Caco-2 (cell line): ENCODE measurements at regions not wholly inside any gene's neighbourhood (a gene's known extent, or its start where the extent isn't known, plus 50 kb on each side); places are given as distances from the start of the nearest gene placed in this dataset.

Source experiments
- BruUV-seq: library from RNA; stranded (reverse); fragments of 400-500 nt; replicated peaks from 2 replicates; lab custom pipeline; 2021; lab: Mats Ljungman, UMichigan
- CTCF ChIA-PET: fragments of 300-600 bp; sonication (Branson Sonifier 250); formaldehyde crosslinking; loops from one replicate; lab custom pipeline; 2022; ENCODE audit warnings: antibody characterized with exemption; lab: Charles Lee
- POLR2A ChIA-PET: fragments of 300-600 bp; sonication (Branson Sonifier 250); formaldehyde crosslinking; loops from one replicate; lab custom pipeline; 2022; ENCODE audit warnings: antibody characterized with exemption; lab: Charles Lee
- DNase-seq, 2 experiments: peaks; one replicate each; pipeline versions ENCODE4 v3.0.0 to v3.0.0-alpha.2; 2020 to 2022
- H3K27me3 ChIP-seq: replicated peaks from 2 replicates; pipeline ENCODE4 v1.6.0; 2011; ENCODE audit warnings: low read length; ENCODE audit not compliant: control insufficient read depth, insufficient read depth
- H3K36me3 ChIP-seq: 2 replicates; pipeline ENCODE4 v1.5.1; 2011; ENCODE audit warnings: low read length; ENCODE audit not compliant: control insufficient read depth, insufficient read depth
- H3K4me1 ChIP-seq: fragments of 250-450 bp; sonication (Bioruptor Pico); 2 replicates; pipeline ENCODE4 v1.5.1; 2020; ENCODE audit warnings: mild to moderate bottlenecking
- H3K4me3 ChIP-seq: 2 replicates; pipeline ENCODE4 v1.5.1; 2011; ENCODE audit warnings: low read depth, mild to moderate bottlenecking, control low read depth, low read length
- H3K9me3 ChIP-seq: fragments of 250-450 bp; sonication (Bioruptor Pico); 2 replicates; pipeline ENCODE4 v1.5.1; 2020; ENCODE audit warnings: mild to moderate bottlenecking, moderate library complexity
- H3K27ac Mint-ChIP-seq: one replicate; pipeline ENCODE4 v1.8.0; 2022; ENCODE audit warnings: mixed read lengths; ENCODE audit not compliant: unreplicated experiment
- H3K27me3 Mint-ChIP-seq: one replicate; pipeline ENCODE4 v1.8.0; 2022; ENCODE audit warnings: mixed read lengths; ENCODE audit not compliant: insufficient read depth, unreplicated experiment
- H3K36me3 Mint-ChIP-seq: one replicate; pipeline ENCODE4 v1.8.0; 2022; ENCODE audit warnings: mild to moderate bottlenecking, mixed read lengths; ENCODE audit not compliant: insufficient read depth, unreplicated experiment
- H3K4me1 Mint-ChIP-seq: one replicate; pipeline ENCODE4 v1.8.0; 2022; ENCODE audit warnings: low read depth, mixed read lengths; ENCODE audit not compliant: unreplicated experiment
- H3K4me3 Mint-ChIP-seq: one replicate; pipeline ENCODE4 v1.8.0; 2022; ENCODE audit warnings: mild to moderate bottlenecking, moderate library complexity, mixed read lengths; ENCODE audit not compliant: unreplicated experiment
- H3K9me3 Mint-ChIP-seq: one replicate; pipeline ENCODE4 v1.8.0; 2022; ENCODE audit warnings: mixed read lengths; ENCODE audit not compliant: unreplicated experiment
- CTCF ChIP-seq, 2 experiments: fragments of 200-600 bp in 1 of 2; IDR thresholded peaks; 1 replicate in 1 of 2; 2 replicates in 1 of 2; pipeline versions ENCODE4 v1.5.1 to v1.8.0; 2011 to 2022; ENCODE audit warnings: antibody characterized with exemption in 1 of 2, control low read depth in 1 of 2, inconsistent platforms in 1 of 2, low read depth in 1 of 2, low read length in 1 of 2, mild to moderate bottlenecking in 1 of 2, moderate library complexity in 1 of 2; ENCODE audit not compliant: insufficient read depth in 1 of 2, severe bottlenecking in 1 of 2, unreplicated experiment in 1 of 2
- intact Hi-C: fragments of 100-400 bp; cut with micrococcal nuclease; formaldehyde crosslinking; loops from one replicate; pipeline ENCODE4 v1.10.0; 2022; ENCODE audit not compliant: unreplicated experiment

- intact Hi-C loops: no loop called here
- H3K4me1 Mint-ChIP-seq: no peaks in the 10 kb centered on the region
- H3K36me3 ChIP-seq: no peaks in the 10 kb centered on the region
- no TSS peak for BruUV-seq
- DNase-seq: no peak
- CTCF ChIA-PET: no interaction called here
- H3K4me3 ChIP-seq: no peak overlapping the region
- POLR2A ChIA-PET: no interaction called here
- H3K9me3 ChIP-seq: no peaks in the 10 kb centered on the region
- H3K27ac Mint-ChIP-seq: no peak overlapping the region
- H3K36me3 Mint-ChIP-seq: no peaks in the 10 kb centered on the region
- H3K9me3 Mint-ChIP-seq: no peaks in the 10 kb centered on the region
- H3K4me1 ChIP-seq: no peaks in the 10 kb centered on the region
- peaks cover 24% of the 10 kb centered on the region for H3K27me3 Mint-ChIP-seq
- H3K4me3 Mint-ChIP-seq: no peak overlapping the region
- no peaks in the 10 kb centered on the region; the same call in none of the 2 replicates for H3K27me3 ChIP-seq
- TF ChIP-seq CTCF (IDR thresholded peaks at IDR 0.05; ENCODE audit: insufficient read depth in 1 of 2, low read depth in 1 of 2, low read length in 1 of 2, severe bottlenecking in 1 of 2, unreplicated experiment in 1 of 2): no peak
These were observed 206.4 kb downstream of the TBXT start for GRCh38 chr6:165961233-165961632.

GRCh38 chr6:165960695-165961094 is 207.0 kb downstream of the TBXT start:
- Mint-ChIP-seq H3K9me3 (no peaks in the 10 kb centered on the region), H3K36me3 (no peaks in the 10 kb centered on the region), H3K27ac (no peak overlapping the region), H3K27me3 (peaks cover 24% of the 10 kb centered on the region), H3K4me1 (no peaks in the 10 kb centered on the region), H3K4me3 (no peak overlapping the region)
- ChIA-PET CTCF (no interaction called here), POLR2A (no interaction called here)
- no peaks in the 10 kb centered on the region for H3K9me3 ChIP-seq
- no peaks in the 10 kb centered on the region for H3K36me3 ChIP-seq
- H3K27me3 ChIP-seq: no peaks in the 10 kb centered on the region; the same call in none of the 2 replicates
- no peak overlapping the region for H3K4me3 ChIP-seq
- no peak for DNase-seq
- no TSS peak for BruUV-seq
- intact Hi-C loops: no loop called here
- no peaks in the 10 kb centered on the region for H3K4me1 ChIP-seq
- TF ChIP-seq CTCF (IDR thresholded peaks at IDR 0.05; ENCODE audit: insufficient read depth in 1 of 2, low read depth in 1 of 2, low read length in 1 of 2, severe bottlenecking in 1 of 2, unreplicated experiment in 1 of 2): no peak

- H3K9me3 Mint-ChIP-seq: no peaks in the 10 kb centered on the region
- no peak for TF ChIP-seq CTCF (IDR thresholded peaks at IDR 0.05; ENCODE audit: insufficient read depth in 1 of 2, low read depth in 1 of 2, low read length in 1 of 2, severe bottlenecking in 1 of 2, unreplicated experiment in 1 of 2)
- POLR2A ChIA-PET: no interaction called here
- no peaks in the 10 kb centered on the region for H3K4me1 ChIP-seq
- H3K9me3 ChIP-seq: no peaks in the 10 kb centered on the region
- no TSS peak for BruUV-seq
- no peak overlapping the region for H3K4me3 ChIP-seq
- no peak overlapping the region for H3K4me3 Mint-ChIP-seq
- H3K27me3 Mint-ChIP-seq: peaks cover 24% of the 10 kb centered on the region
- intact Hi-C loops: no loop called here
- no peaks in the 10 kb centered on the region for H3K36me3 Mint-ChIP-seq
- DNase-seq: no peak
- H3K36me3 ChIP-seq: no peaks in the 10 kb centered on the region
- CTCF ChIA-PET: no interaction called here
- H3K27ac Mint-ChIP-seq: no peak overlapping the region
- H3K27me3 ChIP-seq: no peaks in the 10 kb centered on the region; the same call in none of the 2 replicates
- H3K4me1 Mint-ChIP-seq: no peaks in the 10 kb centered on the region
These were observed 208.0 kb downstream of the TBXT start for GRCh38 chr6:165959627-165960026.
